Fibroblast of upper back skin (primary cell): ENCODE measurements at regions not wholly inside any gene's neighbourhood (a gene's known extent, or its start where the extent isn't known, plus 50 kb on each side); places are given as distances from the start of the nearest gene placed in this dataset.

ENCODE experiments used
- DNase-seq: peaks from one replicate; pipeline ENCODE4 v3.0.0-alpha.2; 2013

DNA sequence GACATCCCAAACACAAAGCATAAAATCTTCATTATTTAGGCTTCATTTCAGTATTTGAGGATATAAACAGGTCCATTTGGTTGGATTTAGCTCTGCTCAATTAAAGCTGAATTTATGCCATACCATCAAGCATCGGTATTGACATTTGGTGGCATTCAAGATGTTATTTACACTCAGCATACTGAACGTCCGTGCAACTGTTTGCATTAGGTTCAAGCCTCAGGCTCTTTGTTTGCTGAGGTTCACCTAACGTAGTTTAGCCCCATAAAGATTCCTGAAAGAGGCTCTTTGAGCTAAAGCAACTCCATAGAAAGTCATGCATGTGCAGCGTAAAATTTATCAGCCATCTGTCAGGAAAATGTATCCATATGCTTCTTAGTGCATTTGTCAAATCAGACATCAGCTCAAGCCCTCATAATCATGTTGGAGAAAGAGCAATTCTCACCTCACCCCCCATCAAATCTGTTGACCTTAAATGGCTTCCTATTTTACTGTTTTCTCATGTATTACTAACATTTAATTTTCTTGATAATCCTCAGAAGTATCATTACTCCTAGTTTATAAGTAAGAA is 366.9 kb downstream of the EPHA4 start:
- no peak for DNase-seq

DNA sequence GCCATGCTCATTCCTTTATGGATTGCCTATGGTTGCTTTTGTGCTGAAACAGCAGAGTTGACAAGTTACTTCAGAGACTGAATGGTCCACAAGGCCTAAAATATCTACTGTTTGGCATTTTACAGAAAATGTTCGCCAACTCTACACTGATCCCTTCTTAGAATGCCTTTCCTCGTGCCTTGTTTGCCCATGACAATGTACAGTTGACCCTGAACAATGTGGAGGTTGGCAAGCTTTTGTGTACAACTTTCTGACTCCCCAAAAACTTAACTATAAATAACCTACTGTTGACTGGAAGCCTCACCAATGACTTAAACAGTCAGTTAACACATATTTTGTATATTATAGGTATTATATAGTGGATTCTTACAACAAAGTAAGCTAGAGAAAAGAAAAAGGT is 361.4 kb downstream of the EPHA4 start:
- no peak for DNase-seq

- DNase-seq = no peak
These were observed 360.5 kb downstream of the EPHA4 start for GRCh38 chr2:221211653-221212052.

DNA sequence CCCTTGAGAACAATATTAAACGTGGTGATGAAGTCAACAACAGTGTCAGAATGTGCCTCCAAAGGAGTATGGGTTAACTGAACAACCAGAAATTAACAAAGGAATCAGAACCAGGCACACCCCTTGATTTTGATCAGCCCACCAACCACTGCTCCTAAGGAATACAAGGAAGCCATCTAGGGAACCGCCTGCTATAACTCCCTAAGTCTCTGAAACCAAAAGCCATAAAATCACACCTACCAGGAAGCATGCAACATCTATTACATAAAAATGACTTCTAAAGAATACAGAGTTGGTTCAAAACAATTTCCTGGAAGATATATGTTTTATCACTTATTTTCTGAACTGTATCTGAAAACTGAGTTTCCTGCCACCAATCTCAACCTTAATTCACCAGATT is 360.0 kb downstream of the EPHA4 start:
- no peak for DNase-seq

GRCh38 chr2:221215487-221215886 is 356.6 kb downstream of the EPHA4 start:
- no peak for DNase-seq

DNA sequence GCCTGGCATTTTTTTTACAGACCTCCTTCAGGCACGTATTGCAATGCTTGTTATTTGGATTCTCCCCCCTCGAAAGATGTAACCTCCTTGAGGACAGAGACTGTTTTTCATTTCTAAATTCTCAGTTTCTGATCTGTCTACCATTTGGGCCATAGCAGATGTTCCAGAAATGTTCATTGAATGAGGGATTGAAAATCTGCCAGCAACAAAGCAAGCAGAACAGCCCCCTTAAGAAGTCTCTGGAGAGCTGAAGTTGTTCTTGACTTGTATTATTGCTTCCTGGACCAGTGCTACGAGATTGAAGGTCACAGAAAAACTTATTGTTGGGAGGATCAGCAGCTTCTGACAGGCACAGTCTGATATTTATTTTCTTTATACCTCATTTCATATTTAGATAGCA is 355.5 kb downstream of the EPHA4 start:
- no peak for DNase-seq

GRCh38 chr2:221225752-221226151 is 346.4 kb downstream of the EPHA4 start:
- DNase-seq = no peak

GRCh38 chr2:221228214-221228769 is 343.8 kb downstream of the EPHA4 start:
- no peak for DNase-seq

- DNase-seq = no peak
These were observed 343.0 kb downstream of the EPHA4 start for GRCh38 chr2:221229099-221229498.

GRCh38 chr2:221231511-221231910 is 340.6 kb downstream of the EPHA4 start:
- DNase-seq = no peak

DNA sequence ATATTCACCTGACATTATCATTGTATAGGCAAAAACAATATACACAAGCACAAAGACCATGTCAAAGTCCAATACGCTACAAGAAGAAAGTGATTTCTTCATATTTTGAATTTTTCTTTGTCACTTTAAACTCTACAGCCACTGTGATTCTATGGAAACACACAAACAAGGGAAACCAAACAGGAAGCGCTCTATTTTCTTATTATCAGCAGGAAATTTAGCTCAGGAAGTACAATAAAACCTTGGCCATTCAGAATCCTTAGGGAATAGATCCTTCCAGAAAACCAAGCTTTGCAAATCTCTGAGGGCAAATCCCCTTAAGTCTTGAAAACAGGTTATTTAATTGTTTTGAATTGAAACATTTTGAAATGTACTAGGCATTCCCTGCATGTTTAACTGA is 336.2 kb downstream of the EPHA4 start:
- no peak for DNase-seq

GRCh38 chr2:221241072-221241471 is 331.0 kb downstream of the EPHA4 start:
- no peak for DNase-seq

DNA sequence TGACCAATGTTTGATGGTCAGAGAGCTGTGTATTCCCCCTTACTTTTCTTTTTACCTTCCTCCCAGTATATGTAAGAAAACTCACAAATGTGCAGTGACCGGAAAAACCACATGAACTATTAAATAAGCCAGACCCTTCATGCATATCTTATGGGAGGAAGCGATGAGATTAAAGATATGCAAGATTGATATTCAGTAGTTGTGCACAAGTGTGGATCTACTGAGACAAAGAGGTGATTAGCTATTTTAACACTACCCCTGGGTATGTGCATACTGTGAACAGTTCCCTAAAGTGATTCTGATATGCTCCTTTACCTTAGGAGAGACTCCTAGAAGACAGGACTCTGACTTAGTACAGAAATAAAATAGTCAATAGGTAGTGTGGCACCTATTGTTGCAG is 328.3 kb downstream of the EPHA4 start:
- no peak for DNase-seq

DNA sequence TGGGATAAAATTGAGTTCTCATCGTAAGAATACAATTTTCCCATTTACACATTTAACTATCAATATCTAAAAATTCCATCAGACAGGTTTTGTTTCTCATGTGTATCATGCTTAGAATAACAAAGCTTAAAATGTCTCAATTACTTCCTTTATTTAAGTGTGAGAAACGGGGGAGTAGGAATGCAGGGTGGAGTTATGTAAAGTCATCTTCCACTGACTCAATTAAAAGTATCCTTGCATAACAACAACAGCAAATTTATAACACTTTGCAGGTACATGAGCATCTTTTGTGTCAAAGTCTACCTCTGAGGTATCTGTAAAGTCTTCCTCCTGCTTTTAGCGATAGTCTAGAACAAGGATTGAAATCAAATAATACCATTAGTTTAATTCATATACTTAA is 327.1 kb downstream of the EPHA4 start:
- DNase-seq = no peak

- no peak for DNase-seq
These were observed 326.3 kb downstream of the EPHA4 start for GRCh38 chr2:221245772-221246171.

DNA sequence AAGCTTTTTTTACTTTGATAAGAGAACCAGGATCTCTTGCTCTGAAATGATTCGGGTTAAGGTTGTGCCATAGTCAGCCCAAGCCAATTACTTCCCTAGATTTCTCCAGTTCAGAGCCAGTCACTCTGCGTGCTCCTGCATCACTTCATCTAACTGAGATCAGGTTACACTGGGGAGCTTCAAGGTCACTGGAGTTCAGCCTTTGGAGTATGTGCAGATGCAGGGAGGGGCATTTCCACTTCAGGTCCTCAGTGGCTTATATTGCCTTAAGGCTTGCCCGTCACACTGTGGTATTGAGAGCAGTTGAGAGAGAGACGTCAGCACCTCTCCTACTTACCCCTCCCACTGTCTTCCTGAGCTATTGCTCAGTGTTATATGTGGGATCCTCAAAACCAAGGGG is 317.8 kb downstream of the EPHA4 start:
- no peak for DNase-seq

- no peak for DNase-seq
These were observed 316.2 kb downstream of the EPHA4 start for GRCh38 chr2:221255862-221256261.

- no peak for DNase-seq
These were observed 313.6 kb downstream of the EPHA4 start for GRCh38 chr2:221258464-221258863.

DNA sequence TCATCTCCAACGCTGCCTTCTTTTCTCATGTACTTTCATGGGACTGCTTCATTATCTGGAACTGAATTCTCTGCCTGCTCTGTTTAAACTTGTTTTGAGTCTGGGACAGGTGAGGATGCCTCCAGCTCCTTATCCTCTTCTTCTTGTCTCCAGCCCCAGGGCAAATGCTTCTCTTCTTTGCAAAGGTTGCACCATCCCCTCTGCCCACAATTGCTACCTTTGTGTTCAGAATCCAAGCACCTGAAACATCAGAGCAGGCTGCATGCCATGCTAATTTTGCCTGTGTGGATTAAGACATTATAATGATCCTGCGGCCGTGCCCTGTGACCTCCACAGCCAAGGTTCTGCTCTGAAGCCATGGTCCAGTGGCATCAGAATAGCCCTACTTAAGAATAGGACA is 309.5 kb downstream of the EPHA4 start:
- DNase-seq = no peak

- DNase-seq = no peak
These were observed 308.5 kb downstream of the EPHA4 start for GRCh38 chr2:221263573-221263972.

DNA sequence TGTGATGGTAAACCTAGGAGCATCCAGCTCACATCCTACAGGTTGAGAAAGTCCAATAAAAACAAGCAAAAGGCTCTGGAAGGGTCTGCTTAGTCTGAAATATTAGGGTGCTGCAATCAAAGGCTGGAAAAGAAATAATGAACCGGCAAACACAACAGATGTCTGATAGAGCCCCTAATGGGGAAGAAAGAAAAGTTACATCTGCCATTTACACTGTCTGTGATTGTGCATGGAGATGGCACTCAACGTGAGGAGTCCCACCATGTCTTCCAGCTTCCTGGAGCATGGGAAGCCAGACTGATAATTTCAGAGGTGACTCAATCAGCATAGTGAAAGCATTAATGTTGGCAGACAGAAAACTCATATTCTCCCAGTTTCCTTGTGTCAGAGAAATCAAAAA is 307.8 kb downstream of the EPHA4 start:
- no peak for DNase-seq

DNA sequence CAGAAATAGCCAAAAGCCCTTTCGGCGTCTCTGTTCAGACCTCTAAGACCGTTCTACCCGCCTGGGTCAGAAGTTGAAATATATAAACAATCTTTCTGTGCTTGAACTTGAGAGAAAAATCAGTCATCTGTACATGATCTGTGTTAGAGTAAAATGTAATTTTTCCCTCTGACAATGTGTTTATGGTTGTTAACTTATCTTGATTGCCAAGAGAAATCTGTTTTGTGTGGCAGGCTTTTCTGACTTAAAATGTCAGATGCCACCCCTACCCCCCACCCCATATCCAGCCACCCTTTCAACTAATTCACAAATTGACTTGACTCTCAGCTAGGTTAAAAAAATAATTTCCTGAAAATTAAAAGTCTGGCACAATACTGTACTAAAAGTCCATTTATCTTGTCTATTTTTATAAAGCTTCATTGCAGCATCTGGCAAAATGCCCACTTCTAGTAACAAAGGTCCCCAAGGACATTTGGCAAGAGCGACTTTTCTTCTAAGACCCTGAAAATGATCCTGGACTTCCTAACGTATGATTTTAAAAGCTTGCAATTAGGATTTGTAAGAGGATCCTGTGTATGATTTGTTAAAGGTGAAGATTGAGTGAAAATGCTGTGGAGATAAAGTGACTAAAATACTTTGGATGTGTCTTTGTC is 304.2 kb downstream of the EPHA4 start:
- DNase-seq = no peak

GRCh38 chr2:221268631-221269030 is 303.5 kb downstream of the EPHA4 start:
- DNase-seq = peak; percentile 6

GRCh38 chr2:221270806-221271205 is 301.3 kb downstream of the EPHA4 start:
- no peak for DNase-seq

DNA sequence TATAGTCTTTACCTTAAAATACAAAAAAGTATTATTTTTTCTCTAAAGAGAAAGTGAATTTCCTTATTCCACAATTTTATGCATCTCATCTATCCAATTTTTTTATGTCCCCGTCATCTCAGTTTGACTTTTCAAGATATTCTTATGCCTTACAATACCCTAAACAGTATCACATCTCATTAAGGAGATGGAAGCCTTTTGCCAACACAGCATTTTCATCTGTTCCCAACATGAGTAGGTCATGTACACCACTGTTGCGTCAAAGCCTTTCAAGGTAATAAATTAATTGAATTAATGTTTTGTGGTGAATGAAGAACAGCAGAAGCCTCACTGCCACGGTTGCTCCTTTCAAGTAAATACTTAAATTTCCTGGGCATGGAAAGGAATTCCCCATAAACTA is 299.4 kb downstream of the EPHA4 start:
- DNase-seq = no peak
